HG02610 (cell line): ENCODE measurements at regions not wholly inside any gene's neighbourhood (a gene's known extent, or its start where the extent isn't known, plus 50 kb on each side); places are given as distances from the start of the nearest gene placed in this dataset.

ENCODE experiments used
- ATAC-seq: cut with Tn5 transposase; IDR thresholded peaks from one replicate; pipeline ENCODE4 v1.9.1; 2021; ENCODE audit warnings: mild to moderate bottlenecking, moderate library complexity; ENCODE audit not compliant: unreplicated experiment

GRCh38 chr12:9258676-9259075, 50.5 kb upstream of the PZP start:
- no peak for ATAC-seq
